Cerebellar cortex (tissue), 1 donor: ENCODE measurements at regions not wholly inside any gene's neighbourhood (a gene's known extent, or its start where the extent isn't known, plus 50 kb on each side); places are given as distances from the start of the nearest gene placed in this dataset.

ENCODE experiments used
- DNase-seq: peaks from one replicate; pipeline ENCODE4 v3.0.0-alpha.2; 2015; ENCODE audit warnings: low spot score

DNA sequence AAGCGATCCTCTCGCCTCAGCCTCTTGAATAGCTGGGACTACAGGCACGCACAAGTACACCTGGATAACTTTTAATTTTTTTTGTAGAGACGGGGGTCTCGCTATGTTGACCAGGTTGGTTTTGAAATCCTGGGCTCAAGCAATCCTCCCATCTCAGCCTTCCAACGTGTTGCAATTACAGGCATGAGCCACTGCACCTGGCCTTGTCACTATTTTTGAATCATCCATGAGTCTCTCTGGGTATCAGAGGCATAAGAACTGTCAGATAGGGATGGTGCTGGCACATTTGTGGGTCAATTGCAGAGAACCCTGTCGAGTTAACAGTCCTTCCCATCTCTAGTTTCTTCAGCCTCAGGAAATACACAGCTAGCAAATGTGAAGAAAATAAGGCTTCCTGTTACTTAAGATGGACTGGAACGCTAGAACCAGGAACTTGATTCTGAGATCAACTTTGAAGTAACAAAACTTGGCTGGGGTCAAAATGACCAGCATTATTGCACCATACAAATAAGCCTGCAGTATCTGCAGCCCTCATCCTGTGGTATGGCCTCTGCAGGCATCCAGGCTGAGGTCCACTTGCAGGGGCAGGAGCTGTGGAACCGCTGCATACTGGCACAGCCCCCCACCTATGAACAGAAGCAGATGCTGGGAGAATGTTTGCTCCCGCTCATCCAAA lies 124.3 kb upstream of the GADD45A start:
- no peak for DNase-seq

DNA sequence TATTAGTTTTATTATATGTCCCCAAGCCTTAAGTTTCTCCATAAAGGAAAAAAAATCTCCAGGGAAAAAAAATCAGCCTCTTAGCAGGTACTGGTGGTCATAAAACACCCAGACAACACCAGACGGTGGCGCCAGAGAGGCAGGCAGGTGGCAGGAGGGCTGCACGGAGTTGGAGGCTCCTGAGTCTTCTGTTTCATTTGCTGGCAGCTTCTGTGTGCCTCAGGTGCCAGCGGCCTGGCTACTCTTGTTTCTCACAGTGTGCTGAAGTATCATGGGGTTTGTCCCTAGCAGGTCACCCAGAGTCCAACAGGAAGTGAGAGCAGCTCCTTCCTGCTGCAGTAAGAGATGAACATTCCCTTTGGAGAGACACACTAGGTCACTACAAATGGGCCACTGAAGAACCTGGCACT lies 123.3 kb upstream of the GADD45A start:
- DNase-seq, result peak; percentile 62

- DNase-seq, result no peak
Measured at GRCh38 chr1:67563684-67564083, 121.3 kb upstream of the GADD45A start.

DNA sequence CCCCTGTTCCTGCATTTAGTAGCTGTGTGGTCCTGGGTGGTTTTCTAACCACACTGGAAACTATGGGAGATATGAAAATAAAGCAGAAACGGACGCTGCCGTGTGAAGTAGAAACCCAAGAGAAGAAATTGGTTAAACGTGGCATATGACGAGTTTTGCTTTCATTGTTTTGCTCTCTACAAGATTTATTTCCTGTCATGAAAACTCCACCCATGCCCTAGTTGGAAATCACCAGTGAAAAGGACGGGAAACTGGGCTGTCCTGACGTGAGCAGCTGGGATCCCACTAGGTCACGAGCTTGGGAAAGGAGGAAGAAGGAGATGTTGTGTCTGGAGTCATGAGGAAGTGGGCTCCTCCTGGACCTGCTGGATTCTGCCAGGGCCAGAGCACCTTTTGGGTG lies 120.8 kb upstream of the GADD45A start:
- no peak for DNase-seq

DNA sequence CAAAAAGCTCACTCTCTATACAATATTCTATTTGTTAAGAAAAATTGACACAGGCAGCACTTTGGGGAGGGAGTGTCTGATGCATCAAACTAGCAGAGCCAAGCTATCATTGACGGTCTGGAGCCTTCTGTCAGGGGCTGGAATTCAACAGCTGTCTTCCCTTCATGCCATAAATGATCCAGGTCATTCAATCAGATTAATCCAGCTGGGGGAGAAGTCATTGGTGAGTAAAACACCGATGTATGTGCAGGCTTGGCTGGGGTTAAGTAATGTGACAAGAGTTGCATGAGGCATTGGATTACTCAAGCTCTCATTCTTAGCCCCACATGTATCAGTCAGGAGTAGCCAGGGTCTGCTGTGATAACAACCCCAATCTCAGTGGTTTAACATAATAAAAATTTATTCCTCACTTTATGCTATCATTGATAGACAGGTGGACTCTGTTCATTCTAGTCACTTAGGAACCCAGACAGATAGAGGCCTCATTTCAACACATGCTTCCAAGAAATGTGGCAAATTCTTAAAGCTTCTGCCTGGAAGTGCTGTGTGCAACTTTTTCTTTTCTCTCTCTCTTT lies 118.1 kb upstream of the GADD45A start:
- no peak for DNase-seq

DNA sequence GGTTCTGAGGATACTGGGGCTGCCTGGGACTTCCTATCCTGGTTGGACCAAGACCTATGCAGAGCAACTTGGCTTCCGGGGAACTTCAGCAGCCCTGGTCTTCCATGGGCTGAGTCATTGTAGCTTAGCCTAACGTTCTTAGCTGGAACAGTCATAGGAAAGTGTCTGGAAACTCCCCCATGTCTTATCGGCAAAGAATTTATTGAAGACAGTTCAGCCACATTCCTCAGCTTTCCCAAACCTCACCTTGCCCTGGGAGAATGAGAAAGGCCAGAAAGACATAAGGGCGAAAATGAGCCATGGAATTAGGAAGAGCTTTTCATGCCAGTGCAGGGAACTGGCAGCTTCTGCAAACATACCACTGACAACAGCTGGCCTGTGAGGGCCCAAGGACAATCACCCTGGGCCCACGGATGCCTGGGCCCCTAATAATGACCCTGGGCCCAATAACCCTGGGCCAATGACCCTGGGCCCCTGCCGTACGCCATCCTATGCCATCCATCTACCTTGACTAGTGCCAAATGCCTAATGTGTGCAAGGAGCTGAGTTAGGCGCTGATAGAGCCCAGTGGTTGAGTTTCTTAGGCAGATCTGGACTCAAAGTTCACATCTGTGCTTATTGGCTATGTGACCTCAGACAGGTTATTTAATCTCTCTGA lies 114.4 kb upstream of the GADD45A start:
- DNase-seq, result no peak

DNA sequence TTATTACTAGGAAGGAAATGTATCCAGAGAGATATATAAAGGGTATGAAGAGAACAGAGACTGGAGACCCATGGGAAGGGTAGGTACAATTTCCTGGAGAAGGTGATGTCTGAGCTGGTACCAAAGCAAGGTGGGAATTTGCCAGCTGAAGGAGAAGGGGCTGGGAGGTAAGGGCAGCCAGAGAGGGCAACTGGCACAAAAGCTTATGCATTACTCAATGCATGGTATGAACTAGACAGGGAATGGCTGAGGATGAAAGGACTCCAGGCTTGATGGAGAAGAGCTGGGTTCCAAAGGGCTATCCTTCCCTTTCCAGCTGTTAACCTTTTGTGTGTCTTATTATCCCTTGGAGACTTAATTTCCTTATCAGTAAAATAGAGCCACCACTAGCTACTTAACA lies 113.6 kb upstream of the GADD45A start:
- DNase-seq, result no peak

GRCh38 chr1:67571901-67572593 lies 113.0 kb upstream of the GADD45A start:
- DNase-seq, result no peak

- no peak for DNase-seq
Measured at GRCh38 chr1:67572594-67573221, 112.3 kb upstream of the GADD45A start.

DNA sequence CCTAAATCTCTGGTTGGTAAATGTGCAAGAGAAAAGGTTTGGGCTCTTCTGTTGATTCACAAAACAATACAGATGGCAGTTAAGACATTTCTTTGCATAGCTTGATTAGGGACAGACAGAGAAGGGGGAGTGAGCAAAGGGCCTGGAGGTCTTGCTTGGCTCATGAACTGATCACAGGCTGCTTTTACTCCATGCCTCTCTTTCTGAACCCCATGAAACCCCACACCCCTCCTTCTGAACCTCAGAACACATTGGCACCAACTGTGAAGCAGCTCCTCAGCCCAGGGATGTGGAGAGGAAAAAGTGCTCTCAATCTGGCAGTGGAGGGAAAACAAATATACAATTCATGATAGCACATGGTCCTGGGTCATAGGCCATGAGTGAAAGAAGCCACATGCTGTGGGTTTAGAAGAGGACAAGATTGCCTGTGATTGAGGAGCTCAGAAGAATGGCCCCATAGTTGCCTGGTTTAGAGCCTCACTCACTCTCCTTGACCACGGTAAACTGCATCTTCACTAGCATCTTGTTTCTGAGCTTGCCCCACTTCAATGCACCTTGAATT lies 111.6 kb upstream of the GADD45A start:
- no peak for DNase-seq

GRCh38 chr1:67574221-67574620 lies 110.8 kb upstream of the GADD45A start:
- DNase-seq, result no peak

DNA sequence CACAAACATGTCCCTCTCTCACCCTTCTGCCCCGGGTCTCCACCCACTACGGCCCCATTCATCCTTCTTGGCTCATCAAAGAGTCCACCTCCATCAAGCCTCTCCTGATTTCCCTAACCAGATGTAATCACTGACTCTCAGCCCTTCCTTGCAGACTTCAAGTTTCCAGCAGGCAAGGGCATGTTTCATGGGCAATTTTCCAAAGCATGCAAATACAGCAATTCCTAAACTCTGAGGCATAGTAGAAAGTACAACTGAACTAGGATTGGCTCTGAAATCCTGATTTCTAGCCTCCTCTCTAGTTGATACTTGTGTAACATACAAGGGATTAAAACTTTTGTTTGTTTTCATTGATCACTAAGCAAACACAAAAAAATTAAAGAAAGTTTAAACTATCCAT lies 109.1 kb upstream of the GADD45A start:
- DNase-seq, result no peak

DNA sequence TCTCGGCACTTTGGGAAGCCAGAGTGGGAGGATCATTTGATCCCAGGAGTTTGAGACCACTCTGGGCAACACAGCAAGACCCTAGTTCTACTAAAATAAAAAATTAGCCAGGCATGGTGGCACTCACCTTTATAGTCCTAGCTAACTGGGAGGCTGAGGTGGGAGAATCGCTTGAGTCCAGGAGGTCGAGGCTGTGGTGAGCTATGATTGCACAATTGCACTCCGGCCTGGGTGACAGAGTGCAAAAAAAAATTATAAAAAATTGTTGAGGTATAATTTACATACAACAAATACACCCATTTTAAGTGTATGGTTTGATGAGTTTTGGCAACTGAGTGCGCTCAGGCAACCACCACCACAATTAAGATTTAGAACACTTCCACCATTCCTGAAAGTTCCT lies 108.5 kb upstream of the GADD45A start:
- DNase-seq, result no peak

DNA sequence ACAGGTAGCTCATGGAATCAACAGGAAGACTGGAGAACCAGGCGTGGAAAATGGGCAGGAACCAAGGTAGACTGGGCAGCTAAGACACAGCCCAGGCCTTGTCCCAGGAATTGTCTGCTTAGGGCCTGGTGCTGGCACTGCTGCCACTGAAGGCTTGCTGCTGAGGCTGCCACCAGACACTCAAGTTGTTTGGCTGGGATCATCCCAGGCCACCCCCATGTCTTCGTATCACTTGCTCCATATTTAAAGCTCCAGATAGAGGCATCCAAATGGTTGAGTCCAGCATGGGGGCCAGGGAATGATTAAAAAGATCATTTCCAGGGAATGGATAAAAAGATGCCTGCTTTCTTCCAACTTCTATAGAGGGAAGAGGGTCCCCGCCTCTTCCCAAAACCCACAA lies 107.4 kb upstream of the GADD45A start:
- DNase-seq, result no peak

DNA sequence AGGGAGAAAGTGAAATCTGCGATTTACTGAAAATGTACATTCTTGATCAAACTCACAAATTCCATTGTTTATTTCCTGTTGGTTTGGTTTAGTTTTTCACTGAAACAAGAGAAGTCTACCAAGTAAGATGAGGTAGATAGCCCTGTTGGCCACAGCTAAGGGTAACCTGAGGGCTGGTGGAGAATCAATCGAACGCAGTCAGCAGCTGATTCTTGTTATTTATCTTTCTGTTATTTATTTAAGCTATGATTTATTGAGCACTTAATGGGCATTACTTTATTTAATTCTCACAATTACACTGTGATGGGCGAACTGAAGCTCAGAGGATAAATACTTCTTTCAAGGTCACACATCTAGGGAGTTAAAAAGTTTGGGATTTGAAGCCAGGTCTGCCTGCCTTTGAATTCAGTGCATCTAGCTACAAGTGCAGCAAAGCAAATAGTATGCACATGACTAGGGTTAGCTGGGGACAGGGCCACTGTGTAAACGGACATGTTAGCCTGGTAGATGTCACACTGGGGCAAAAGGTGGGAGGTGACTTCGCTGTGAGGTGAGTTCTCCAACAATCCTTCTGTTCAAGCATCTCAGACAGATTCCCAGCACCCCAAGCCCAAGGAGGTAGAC lies 106.5 kb upstream of the GADD45A start:
- no peak for DNase-seq

DNA sequence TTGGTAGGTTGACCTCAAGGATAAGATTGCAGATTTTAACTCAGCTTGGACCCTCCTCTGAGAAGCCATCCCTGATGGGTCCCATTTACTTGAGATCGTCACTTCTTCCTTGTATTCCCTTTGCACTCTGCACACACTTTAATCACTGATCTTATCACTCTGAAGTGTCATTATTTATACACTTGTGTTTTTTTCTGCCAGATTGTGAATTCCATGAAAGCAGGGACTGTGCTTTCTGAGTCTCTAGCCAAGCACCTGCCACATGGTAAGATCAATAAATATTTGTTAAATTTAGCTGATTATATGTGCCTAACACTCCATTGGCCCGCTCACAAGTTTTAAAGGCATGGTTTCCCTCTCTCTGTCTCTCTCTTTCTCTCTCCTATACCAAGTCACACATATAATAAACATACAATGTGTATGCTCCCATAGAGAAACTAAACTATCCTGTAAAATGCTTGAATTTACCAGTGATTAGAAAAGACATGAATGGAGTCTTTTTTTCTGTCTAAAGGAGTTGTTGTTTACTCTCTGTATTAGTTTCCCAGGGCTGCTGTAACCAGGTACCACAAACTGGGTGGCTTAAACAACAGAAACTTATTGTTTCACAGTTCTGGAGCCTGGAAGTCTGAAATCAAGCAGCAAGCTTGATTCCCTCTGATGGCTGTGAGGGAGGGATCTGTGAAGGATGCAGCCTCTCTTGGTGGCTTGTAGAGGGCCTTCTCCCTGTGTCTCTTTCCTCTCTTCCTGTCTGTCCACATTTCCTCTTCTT lies 105.2 kb upstream of the GADD45A start:
- DNase-seq, result no peak

DNA sequence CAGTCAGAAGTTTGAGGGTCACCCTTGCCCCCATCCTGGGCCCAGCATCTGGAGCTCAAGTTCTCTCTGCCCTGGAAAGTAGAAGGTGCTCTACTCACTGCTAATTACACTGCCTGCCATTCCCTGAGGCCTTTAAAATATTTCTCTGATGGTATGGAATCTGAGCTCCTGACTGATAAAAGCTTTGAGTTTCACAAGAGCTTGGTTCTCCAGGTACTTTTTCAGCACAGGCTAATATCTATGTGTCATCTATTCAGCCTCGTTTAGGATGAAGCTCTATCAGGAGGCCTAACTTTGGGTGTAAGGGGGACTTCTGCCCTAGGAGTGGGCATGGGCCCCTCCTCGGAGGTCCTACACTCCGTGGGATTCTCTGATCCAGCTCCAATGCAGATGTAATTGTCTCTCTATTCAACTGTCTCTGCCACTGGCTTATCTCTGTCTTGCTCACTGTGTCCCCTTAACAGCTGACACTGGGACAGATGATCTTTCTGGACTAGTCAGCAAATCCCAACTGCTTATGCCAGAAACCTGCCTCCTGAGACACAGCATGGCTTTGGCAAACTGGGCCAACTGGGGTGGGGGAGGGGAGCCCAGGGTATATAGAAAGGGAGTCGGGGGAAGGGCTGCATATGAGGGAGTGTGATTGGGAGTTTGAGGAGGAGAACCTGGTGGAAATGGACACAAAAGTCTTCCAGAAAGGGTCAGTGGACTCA lies 104.2 kb upstream of the GADD45A start:
- no peak for DNase-seq

GRCh38 chr1:67582625-67583461 lies 102.2 kb upstream of the GADD45A start:
- DNase-seq, result no peak

DNA sequence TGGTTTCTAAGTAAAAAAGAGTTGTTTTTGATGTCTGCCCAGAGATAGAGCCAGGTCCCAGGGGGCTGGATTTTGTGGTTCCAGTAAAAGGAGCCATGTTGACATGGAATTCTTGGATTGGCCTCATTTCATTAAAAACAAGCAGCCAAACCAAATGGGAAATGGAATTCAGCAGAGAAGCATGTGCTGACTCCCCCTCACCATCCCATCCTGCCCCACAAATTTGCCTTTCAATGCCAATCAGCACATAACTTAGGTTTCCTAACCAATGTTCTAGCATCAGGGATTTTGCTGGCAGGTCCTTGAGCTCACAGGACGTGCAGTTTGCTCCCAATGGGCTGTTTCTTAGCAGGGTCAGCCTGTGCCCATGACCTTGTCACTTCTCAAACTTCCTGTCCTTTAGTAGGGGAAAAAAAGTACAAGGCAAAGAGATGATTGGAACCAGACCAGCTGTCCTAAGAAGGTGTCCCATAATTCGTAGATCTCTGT lies 101.5 kb upstream of the GADD45A start:
- DNase-seq, result no peak
